Cardiac muscle cell (in vitro differentiated cells and primary cell): ENCODE measurements at regions not wholly inside any gene's neighbourhood (a gene's known extent, or its start where the extent isn't known, plus 50 kb on each side); places are given as distances from the start of the nearest gene placed in this dataset.

ENCODE experiments used
- DNase-seq, 2 donors: peaks; one replicate each; pipeline versions ENCODE4 v3.0.0 to v3.0.0-alpha.2; 2010 to 2017; ENCODE audit warnings: low read depth in 1 of 2, low spot score in 1 of 2
- H3K27ac ChIP-seq: fragments of 200-600 bp; sonication (generic); 2 replicates; pipeline ENCODE4 v1.5.1; 2016
- H3K27me3 ChIP-seq: fragments of 200-600 bp; sonication (generic); 2 replicates; pipeline ENCODE4 v1.6.0; 2016; ENCODE audit warnings: control low read depth
- H3K36me3 ChIP-seq: fragments of 200-600 bp; sonication (generic); 2 replicates; pipeline ENCODE4 v1.5.1; 2016; ENCODE audit warnings: control low read depth
- H3K4me1 ChIP-seq: fragments of 200-600 bp; sonication (generic); 2 replicates; pipeline ENCODE4 v1.8.1; 2017; ENCODE audit warnings: low read depth, mild to moderate bottlenecking, mixed run types
- H3K4me3 ChIP-seq: fragments of 200-600 bp; sonication (generic); 2 replicates; pipeline ENCODE4 v1.5.1; 2016; ENCODE audit warnings: mild to moderate bottlenecking
- H3K9me3 ChIP-seq: fragments of 200-600 bp; sonication (generic); 2 replicates; pipeline ENCODE4 v1.5.1; 2017; ENCODE audit warnings: low read depth, mild to moderate bottlenecking, control low read depth
- TF ChIP-seq, protein P1 (sequence below): IDR thresholded peaks from 2 replicates; pipeline ENCODE4 v1.5.1; 2012; ENCODE audit warnings: low read depth, mild to moderate bottlenecking, low read length

DNA sequence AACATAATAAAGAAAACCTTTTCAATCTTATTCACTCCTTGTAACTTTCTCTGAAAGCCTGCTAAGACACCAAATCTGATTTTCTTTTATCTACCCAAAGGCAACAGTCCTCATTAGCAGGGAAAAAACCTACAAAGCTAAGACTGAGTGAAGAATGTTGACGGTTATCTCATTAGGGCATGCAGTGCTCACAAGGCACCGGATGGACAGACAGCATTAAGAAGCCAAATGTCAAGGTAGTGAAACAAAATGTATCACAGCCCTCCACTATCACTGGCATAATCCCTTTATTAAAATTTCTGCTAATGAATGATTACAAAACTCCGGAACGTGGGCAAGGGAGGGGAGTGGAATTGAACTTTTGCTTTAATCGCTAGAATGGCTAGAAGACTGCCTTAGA, 442.8 kb downstream of the NEBL start:
- Histone ChIP-seq H3K27ac (no peak overlapping the region), H3K9me3 (no peaks in the 10 kb centered on the region), H3K36me3 (no peaks in the 10 kb centered on the region), H3K27me3 (no peaks in the 10 kb centered on the region), H3K4me1 (peaks cover 4% of the 10 kb centered on the region), H3K4me3 (no peak overlapping the region)
- TF ChIP-seq, protein P1, sequence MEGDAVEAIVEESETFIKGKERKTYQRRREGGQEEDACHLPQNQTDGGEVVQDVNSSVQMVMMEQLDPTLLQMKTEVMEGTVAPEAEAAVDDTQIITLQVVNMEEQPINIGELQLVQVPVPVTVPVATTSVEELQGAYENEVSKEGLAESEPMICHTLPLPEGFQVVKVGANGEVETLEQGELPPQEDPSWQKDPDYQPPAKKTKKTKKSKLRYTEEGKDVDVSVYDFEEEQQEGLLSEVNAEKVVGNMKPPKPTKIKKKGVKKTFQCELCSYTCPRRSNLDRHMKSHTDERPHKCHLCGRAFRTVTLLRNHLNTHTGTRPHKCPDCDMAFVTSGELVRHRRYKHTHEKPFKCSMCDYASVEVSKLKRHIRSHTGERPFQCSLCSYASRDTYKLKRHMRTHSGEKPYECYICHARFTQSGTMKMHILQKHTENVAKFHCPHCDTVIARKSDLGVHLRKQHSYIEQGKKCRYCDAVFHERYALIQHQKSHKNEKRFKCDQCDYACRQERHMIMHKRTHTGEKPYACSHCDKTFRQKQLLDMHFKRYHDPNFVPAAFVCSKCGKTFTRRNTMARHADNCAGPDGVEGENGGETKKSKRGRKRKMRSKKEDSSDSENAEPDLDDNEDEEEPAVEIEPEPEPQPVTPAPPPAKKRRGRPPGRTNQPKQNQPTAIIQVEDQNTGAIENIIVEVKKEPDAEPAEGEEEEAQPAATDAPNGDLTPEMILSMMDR = no peak
- no peak for DNase-seq

DNA sequence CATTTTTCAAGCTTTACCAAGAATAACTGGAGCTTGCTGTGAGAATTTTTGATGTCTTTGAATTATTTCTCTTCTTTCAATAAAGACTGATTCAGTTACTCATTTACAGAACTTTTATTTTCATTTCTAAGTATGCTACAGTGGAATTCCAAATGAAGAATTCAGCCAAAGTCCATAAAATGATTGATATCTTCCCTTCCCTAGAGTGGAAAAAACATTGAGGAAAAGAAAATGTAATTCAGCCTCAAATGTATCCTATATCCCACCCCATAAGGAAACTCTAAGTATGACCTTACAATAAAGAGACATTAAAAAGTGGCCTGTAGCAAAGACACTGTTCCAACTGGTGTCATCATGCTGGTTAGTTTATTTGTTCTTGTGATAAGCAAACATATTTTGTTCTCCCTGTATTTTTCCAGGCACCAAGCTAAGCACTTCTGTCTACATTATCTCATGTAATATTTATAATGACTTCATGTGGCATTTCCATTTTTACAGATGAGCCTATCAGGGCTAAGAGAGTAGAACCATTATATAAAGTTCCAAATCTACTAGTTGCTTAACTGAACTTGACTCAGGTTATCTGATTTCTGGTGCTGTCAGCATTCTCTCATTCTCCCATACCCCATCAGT, 450.4 kb downstream of the NEBL start:
- Histone ChIP-seq H3K4me3 (no peak overlapping the region), H3K9me3 (no peaks in the 10 kb centered on the region), H3K4me1 (peaks cover 7% of the 10 kb centered on the region), H3K27me3 (no peaks in the 10 kb centered on the region), H3K36me3 (no peaks in the 10 kb centered on the region), H3K27ac (no peak overlapping the region)
- no peak for DNase-seq
- TF ChIP-seq, protein P1 = no peak

- Histone ChIP-seq H3K4me1 (peaks cover 7% of the 10 kb centered on the region), H3K4me3 (no peak overlapping the region), H3K9me3 (no peaks in the 10 kb centered on the region), H3K36me3 (no peaks in the 10 kb centered on the region), H3K27me3 (no peaks in the 10 kb centered on the region), H3K27ac (no peak overlapping the region)
- peak in 1 of 2 donors; percentile 2 for DNase-seq
- TF ChIP-seq, protein P1 = no peak
Observed at GRCh38 chr10:20443094-20443493, 454.0 kb downstream of the NEBL start.

GRCh38 chr10:20429742-20430141, 467.4 kb downstream of the NEBL start:
- no peaks in the 10 kb centered on the region for H3K9me3 ChIP-seq
- TF ChIP-seq, protein P1 = no peak
- no peak overlapping the region for H3K27ac ChIP-seq
- H3K27me3 ChIP-seq = no peaks in the 10 kb centered on the region
- no peak for DNase-seq
- no peak overlapping the region for H3K4me3 ChIP-seq
- H3K4me1 ChIP-seq = no peaks in the 10 kb centered on the region
- no peaks in the 10 kb centered on the region for H3K36me3 ChIP-seq

- H3K36me3 ChIP-seq = no peaks in the 10 kb centered on the region
- no peaks in the 10 kb centered on the region for H3K4me1 ChIP-seq
- no peaks in the 10 kb centered on the region for H3K27me3 ChIP-seq
- no peak for DNase-seq
- no peak overlapping the region for H3K27ac ChIP-seq
- no peak overlapping the region for H3K4me3 ChIP-seq
- TF ChIP-seq, protein P1 = no peak
- no peaks in the 10 kb centered on the region for H3K9me3 ChIP-seq
Observed at GRCh38 chr10:20427821-20428220, 469.3 kb downstream of the NEBL start.
